Adrenal gland (tissue), 5 donors: ENCODE measurements at regions not wholly inside any gene's neighbourhood (a gene's known extent, or its start where the extent isn't known, plus 50 kb on each side); places are given as distances from the start of the nearest gene placed in this dataset.
"Not testable (repeated sequence)": the region's sequence is repeated elsewhere in the genome, so short reads cannot be mapped to it uniquely, and the experiment has no call there.

Experiments
- CTCF ChIP-seq, 6 experiments: fragments of 450-650 bp in 4 of 6; fragments of 200-600 bp in 2 of 6; sonication (generic) in 1 of 6; IDR thresholded peaks; 1 replicate in 5 of 6; 2 replicates in 1 of 6; pipeline versions ENCODE4 v1.5.1 to v1.8.0; 2016 to 2021; ENCODE audit warnings: antibody characterized with exemption in 6 of 6, mild to moderate bottlenecking in 2 of 6, moderate library complexity in 1 of 6
- POLR2A ChIP-seq, 2 donors: fragments of 450-650 bp; IDR thresholded peaks; one replicate each; pipeline ENCODE4 v1.6.1; 2017; ENCODE audit warnings: antibody characterized with exemption in 2 of 2, mild to moderate bottlenecking in 2 of 2, moderate library complexity in 1 of 2
- donor health status: DM: no; HTN: no; CAD: no.

GRCh38 chr5:99161538-99161937, 232.7 kb upstream of the CHD1 start:
- TF ChIP-seq CTCF, POLR2A (IDR thresholded peaks at IDR 0.05): not testable (repeated sequence)
